GM21381 (cell line): ENCODE measurements at regions not wholly inside any gene's neighbourhood (a gene's known extent, or its start where the extent isn't known, plus 50 kb on each side); places are given as distances from the start of the nearest gene placed in this dataset.
"Not testable (repeated sequence)": the region's sequence is repeated elsewhere in the genome, so short reads cannot be mapped to it uniquely, and the experiment has no call there.

Experiments
- ATAC-seq: cut with Tn5 transposase; IDR thresholded peaks from one replicate; pipeline ENCODE4 v1.9.1; 2021; ENCODE audit warnings: mild to moderate bottlenecking, moderate library complexity; ENCODE audit not compliant: unreplicated experiment

DNA sequence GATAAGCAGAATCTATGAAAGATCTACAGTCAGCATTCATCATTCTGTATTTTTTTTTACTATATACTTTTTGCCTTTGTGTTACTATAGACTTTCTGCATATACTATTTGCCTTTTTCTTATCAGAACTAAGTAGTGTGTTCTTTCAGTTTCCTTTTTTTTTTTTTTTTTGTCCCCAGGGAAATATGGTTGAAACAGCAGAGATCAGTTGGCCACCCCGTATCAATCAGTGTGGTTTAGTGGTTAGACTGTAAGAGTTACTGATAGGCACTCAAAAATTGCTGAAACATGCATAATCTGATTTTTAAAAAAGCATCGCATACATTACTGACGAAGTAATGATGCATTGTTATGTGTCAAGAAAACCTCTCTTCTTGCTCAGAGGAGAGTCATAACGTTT, 990.8 kb upstream of the EDIL3 start:
- no peak for ATAC-seq

DNA sequence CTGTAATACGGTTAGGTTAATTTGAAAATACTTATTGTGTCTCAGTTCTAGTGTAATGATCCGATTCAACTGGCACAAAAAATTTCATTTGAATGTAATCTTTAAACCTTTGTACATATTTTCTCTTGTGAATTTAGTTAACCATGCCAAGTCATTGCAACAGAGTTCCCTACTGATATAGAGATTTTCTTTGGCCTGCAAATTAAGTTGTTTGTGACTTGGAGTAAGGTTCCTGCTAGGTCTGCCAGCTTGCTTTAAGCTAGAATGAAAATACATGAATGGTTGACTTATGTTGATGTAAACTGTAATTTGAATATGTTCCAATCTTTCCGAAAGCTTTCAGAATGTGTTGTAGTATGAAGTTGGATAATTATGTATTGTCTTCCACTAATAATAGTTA, 1004.1 kb upstream of the EDIL3 start:
- ATAC-seq = no peak

DNA sequence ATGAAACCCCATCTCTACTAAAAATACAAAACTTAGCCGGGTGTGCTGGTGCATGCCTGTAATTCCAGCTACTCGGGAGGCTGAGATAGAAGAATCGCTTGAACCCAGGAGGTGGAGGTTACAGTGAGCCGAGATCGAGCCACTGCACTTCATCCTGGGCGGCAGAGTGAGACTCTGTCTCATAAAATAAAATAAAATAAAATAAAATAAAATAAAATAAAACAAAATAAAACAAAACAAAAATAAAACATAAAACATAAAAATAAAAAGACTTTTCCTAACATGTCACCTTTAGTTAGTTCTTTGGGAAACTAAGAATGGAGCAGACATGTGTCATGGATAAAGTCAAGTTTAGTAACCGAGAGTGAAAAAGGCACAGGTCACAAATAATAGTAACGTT, 1007.6 kb upstream of the EDIL3 start:
- ATAC-seq = not testable (repeated sequence)

DNA sequence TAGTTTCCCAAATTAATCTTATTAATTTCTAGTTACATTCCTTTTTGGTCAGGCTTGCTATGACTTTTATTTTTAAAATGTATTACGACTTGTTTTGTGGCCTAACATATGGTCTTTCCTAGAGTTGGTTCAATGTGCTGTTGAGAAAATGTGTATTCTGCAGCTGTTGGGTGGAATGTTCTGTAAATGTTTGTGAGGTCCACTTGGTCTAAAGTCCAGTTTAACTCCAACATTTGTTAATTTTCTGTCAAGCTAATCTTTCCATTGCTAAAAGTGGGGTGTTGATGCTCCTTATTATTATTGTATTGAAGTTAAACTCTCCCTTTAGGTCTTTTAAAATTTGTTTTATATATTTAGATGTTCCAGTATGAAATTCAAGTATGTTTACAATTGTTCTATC, 1010.8 kb upstream of the EDIL3 start:
- ATAC-seq = no peak

DNA sequence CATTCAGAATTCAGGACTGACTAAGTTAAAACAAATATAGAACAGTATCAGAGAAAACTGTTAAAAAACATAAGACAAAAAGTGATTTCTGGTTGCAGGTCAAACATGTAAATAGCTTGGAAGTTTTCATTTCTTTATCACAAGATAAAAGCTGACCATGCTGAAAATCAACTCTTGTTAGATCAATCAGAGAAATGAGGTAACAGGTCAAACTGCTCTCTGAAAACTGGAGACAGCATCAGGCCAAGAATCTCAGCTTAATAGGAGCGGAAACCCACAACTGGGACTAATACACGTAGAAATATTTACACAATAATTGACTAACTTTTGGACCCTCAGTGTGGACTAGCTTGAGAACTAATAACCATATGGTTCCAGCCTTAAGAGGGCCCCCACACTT, 1012.8 kb upstream of the EDIL3 start:
- ATAC-seq = no peak

DNA sequence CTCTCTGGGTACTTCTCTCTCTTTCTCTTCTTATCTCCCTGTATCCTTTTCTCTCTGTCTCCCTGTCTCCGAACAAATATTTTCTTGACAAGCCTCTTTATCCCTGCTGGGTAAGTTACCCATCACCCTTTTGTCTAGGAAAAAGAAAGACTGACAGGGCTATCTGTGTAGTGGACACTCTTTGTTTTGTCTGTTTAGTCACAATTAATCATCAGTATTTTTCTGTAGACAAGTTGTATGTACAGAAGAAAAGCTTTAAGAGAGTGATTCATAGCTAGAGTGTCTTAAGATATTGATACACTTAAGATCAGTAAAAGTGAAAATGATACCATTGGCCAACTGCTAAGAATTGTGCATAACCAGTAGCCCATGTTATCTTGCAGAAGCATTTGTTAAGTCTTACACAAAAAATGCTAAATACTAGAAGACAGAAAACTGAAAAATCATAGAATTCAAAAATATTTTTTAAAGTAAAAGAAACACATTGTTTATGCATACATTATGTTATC, 1043.8 kb upstream of the EDIL3 start:
- ATAC-seq = no peak

DNA sequence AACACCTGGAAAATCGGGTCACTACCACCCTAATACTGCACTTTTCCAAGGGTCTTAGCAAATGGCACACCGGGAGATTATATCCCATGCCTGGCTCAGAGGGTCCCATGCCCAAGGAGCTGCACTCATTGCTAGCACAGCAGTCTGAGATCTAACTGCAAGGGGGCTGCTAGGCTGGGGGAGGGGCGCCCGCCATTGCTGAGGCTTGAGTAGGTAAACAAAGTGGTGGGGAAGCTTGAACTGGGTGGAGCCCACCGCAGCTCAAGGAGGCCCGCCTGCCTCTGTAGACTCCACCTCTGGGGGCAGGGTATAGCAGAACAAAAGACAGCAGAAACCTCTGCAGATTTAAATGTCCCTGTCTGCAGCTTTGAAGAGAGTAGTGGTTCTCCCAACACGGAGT, 1047.0 kb upstream of the EDIL3 start:
- ATAC-seq = not testable (repeated sequence)

DNA sequence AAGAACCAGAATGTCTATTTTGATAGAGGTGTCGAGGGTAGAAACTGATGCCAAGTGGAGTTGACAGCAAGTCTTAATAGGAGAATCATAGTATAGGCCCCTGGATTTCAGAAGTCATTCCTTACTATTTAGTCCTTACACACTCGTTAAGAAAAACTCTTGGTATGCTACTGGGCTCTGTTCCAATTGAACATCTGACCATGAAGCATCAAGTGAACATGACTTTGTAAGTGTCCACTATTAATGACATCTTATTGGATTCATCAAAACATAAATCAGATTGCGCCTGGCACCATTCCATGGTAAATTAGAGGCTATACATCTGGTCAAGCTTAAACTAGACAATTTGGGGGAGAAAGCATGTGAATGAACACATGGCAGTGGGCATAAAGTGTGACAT, 1056.5 kb upstream of the EDIL3 start:
- no peak for ATAC-seq

DNA sequence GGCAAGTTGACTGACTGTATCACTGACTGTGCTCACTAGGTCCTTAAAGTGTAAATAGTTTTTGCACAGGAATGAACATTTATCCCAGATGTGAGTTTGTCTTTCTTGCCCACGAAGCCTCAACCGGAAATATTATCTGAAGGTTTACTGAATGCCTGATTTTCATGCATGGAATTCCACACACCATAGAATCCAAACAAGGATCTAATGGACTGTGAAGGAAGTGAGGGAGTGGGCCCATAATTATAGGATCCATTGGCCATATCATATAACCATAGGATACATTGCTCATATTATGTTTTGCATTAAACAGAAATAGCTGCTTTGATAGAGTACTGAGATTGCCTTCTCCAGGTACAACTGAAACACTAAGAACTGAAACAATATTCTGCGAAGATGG, 1057.2 kb upstream of the EDIL3 start:
- ATAC-seq = no peak

DNA sequence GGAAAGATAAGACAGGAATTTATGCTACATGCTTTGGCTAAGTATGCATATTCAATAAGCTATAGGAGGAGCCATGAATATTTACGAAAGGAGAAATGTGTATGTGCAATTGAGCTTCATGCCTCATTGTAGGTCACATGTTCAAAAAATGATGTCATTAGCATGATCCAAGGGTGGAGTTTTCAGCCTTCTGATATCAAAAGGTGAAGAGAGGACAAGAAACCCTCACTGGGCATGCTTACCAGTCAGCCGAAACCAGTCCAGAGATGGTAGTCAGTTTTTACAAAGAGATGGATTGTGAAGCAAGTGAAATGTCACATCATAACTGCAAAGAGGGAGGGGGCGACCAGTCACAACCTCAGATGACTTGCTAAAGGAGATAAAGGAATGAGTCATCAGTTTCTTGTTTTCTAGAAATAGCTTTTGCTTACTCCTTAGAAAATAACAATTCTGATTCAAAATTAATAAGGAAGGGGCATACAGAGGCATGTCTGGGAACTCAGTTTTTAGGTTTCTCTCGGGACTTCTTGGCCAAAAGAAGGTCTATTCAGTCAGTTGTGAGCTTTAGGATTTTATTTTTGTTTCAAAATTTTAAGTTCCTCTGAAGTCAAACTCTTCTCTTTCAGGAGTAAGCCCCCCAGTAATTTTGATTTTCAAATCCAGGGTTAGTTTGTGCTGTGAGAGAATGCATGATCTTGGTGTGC, 1067.8 kb upstream of the EDIL3 start:
- no peak for ATAC-seq

DNA sequence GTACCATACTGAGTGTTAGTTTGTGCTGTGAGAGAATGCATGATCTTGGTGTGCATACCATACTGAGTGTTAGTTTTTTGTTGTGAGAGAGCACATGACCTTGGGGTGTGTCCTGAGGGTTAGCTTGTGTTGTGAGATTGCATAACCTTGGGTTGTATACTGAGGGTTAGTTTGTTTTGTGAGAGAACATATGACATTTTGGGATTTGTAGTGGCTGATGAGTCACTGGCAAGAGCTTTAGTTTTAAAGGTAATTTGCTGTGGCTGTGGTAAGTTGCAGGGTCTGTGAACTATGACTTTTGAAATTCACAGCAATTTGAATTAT, 1068.3 kb upstream of the EDIL3 start:
- ATAC-seq = no peak

DNA sequence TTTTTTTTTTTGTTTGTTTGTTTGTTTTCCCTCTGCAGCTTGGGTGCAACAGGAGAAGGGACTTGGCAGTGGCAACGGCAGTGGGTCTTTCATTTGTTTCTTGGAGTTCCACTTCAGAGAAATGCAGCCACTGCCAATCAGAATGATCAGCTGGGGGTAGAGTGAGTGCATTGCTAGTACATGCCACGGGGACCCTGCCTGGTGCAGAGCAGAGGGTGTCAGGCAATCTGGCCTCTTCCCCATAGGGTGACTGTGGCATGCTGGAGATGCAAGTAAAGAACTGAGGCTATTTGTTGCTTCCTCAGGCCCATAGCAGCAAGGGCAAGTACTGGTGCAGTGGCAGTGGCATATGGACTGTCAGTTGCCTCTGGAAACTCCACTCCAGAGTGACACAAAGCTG, 1073.6 kb upstream of the EDIL3 start:
- ATAC-seq = no peak

DNA sequence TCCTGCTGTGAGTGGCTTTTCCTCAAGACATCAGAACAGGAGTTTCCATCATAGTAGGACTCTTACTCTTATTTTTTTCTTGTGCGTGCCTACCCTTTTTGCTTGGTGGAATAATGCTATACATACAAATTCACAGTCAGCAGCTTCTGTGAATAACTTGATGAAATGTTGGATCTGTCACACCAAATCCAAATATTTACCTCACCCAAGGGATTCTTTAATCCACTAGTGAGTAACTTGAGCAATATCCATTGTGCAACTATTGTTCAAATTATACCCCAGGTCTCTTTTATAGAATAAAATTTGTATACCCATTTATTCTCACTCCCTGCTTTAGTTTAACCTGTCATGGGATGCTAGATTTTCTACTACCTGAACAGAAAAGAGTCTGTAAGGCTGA, 1078.3 kb upstream of the EDIL3 start:
- ATAC-seq = no peak

DNA sequence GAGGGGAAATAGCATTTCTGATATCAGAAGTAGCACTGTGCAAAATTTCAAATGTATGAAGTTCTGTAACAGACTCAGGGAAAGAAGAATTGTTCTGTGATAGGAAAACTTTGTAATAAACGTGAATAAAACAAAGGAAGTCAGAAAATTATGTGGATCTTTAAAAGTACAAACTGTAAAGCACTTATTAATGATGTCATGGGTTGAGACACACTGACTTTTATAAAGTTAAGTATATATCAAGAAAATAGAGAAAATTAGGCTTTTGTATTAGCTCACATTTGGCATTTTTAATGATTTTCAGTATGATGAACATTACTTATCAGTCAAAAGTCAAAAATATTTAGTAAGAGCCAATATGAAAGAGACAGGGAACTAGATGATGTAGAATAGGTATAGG, 1081.7 kb upstream of the EDIL3 start:
- ATAC-seq = no peak

DNA sequence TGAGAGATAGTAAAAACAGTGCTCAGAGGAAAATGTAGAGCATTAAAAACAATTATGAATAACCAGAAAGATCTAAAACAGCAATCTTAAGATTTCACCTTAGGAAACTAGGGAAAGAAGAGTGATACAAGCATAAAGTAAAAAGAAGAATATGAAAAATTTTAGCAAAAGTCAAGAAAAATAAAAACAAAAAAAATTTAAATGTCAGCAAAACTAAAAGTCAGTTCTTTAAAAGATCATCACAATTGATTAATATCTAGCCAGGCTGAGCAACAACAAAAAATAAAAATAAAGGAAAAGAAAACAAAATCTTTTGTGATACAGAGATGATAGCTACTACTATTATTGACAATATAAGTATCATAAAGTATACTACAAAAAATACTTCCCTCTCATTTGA, 1088.1 kb upstream of the EDIL3 start:
- ATAC-seq = no peak

DNA sequence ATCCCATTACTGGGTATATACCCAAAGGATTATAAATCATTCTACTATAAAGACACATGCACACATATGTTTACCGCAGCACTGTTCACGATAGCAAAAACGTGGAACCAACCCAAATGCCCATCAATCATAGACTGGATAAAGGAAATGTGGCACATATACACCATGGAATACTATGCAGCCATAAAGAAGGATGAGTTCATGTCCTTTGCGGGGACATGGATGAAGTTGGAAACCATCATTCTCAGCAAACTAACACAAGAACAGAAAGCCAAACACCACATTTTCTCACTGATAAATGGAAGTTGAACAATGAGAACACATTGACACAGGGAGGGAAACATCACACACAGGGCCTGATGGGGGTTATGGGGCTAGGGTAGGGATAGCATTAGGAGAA, 1090.5 kb upstream of the EDIL3 start:
- ATAC-seq = not testable (repeated sequence)

DNA sequence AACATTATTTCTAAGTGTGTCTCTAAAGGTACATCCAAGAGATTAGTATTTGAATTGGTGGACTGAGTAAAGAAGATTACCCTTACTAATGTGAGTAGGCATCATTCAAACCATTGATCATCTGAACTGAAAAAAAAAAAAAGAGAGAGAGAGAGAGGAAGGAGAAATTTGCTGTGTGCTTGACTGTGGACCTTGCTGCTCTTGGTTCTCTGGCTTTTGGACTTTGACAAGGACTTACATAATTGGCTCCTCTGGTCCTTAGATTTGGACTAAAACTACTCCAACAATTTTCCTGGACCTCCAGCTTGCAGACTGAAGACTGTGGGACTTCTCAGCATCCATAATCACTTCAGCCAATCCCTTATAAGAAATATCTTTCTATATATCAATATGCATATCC, 1091.9 kb upstream of the EDIL3 start:
- no peak for ATAC-seq

DNA sequence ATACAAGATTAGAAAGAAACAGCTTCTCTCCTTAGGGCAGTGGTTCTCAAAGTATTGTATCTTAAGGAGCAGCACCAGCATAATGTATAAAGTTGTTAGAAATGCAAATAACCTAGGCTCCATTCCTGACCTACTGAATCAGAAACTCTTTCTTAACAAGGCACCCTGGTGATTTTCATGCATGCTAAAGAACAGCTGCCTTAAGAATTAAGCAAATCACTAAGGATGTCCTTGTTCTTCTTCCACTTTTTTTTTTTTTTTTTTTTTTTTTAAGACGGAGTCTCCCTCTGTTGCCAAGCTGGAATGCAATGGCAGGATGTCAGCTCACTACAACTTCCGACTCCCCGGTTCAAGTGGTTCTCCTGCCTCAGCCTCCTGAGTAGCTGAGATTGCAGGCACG, 1095.2 kb upstream of the EDIL3 start:
- ATAC-seq = no peak

DNA sequence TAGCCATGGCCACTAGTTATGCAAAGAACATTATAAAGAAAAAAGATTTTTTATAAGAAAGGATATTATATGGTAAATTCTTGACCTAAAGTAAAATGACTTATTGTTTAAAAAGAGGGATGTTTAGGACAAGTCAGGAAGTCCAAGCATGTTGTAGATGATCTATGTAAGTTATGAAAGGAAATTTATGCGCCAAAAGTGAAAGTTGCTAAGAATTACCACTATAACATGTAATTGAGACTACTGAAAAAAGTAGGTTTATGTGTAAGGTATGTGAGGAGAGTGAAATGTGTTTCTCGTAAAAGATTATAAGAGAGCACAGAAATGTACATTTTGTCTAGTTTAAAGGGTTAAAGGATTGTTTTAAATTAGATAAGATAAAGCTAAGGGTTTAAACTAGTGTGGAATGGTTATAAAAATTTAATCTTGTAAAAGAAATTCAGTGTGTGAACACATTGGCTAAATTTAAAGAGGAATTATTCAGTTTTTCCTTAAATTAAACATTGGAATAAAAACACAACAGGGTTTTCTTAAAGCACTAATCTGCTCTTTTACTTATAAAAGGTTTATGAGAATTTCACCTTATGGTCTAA, 1100.4 kb upstream of the EDIL3 start:
- ATAC-seq = no peak

DNA sequence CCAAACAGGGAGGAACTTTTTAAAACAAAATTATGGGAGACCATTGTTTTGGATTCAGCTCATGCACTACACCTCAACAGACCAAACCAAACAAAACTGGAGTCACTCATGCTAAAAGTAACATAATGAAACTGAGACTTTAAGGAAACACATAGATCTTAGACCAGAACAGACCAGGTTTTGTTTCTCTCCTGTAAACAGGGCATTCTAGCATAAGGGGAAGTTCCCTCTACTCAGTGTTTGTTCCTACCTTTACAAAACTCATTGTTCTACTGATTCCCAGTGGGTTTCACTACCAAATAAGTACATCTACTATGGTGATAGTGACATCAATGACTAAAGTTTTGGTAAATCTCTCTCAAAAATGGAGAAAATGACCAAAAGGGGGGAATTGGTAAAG, 1103.6 kb upstream of the EDIL3 start:
- no peak for ATAC-seq

DNA sequence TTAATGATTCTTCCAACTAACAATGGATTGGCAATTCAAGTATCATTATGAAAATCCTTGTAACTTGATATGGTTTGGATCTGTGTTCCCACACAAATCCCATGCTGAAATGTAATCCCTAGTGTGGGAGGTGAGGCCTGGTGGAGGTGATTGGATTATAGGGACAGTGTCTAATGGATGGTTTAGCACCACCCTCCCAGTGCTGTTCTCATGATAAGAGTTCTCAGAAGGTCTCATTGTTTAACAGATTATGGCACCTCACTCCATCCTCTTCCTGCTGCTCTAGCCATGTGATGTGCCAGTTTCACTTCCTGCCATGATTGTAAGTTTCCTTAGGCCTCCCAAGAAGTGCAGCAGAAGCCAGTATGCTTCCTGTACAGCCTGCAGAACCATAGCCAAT, 1116.2 kb upstream of the EDIL3 start:
- ATAC-seq = no peak

DNA sequence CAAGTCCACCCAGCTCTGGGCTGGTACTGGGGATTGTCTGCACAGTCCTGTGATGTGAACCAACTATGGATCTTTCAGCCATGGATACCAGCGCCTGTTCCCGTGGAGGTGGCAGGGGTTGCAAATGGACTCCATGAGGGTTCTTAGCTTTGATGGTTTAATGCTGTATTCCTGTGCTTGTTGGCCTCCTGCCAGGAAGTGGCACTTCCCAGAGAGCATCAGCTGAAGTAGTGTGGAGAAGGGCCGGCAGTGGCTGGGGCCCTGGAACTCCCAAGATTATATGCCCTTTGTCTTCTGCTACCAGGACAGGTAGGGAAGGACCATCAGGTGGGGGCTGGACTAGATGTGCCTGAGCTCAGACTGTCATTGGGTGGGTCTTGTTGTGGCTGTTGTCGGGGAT, 1104.8 kb upstream of the COX7C start:
- ATAC-seq = no peak

DNA sequence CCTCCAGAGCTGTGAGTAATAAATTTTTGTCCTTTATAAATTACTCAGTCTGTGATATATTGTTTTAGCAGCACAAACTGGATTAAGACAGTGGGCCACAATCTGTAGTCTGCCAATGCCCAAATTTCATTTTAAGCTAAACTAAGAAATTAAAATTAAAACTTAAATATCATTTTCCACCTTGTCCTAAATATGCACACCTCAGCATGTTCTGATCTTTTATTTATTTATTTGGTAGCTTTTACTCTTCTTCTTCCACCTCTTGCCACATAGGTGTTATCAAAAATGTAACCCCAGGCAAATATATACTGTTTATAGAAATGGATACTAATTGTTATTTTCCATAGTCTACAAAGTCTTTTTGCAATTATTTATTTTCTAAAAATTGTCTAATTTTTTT, 1102.2 kb upstream of the COX7C start:
- no peak for ATAC-seq
